HTR-8/SVneo (cell line): ENCODE measurements at regions not wholly inside any gene's neighbourhood (a gene's known extent, or its start where the extent isn't known, plus 50 kb on each side); places are given as distances from the start of the nearest gene placed in this dataset.

Experiments
- DNase-seq: peaks from one replicate; pipeline ENCODE4 v3.0.0; 2011; ENCODE audit warnings: low spot score, mixed read lengths; ENCODE audit not compliant: insufficient read length
- FAIRE-seq: peaks from 2 replicates; lab custom pipeline; 2011; peaks lifted over from hg19 to GRCh38; lab: Jason Lieb, UNC

- no peak for DNase-seq
- no peak for FAIRE-seq
Observed at GRCh38 chr15:97483232-97483631, 477.3 kb upstream of the ARRDC4 start.

- no peak for FAIRE-seq
- DNase-seq: no peak
Observed at GRCh38 chr15:97490429-97490828, 470.1 kb upstream of the ARRDC4 start.

- DNase-seq (no peak), FAIRE-seq (no peak)
Observed at GRCh38 chr15:97501291-97501690, 459.2 kb upstream of the ARRDC4 start.

- no peak for DNase-seq
- FAIRE-seq: no peak
Observed at GRCh38 chr15:97502038-97502437, 458.5 kb upstream of the ARRDC4 start.

GRCh38 chr15:97504031-97504792, 456.3 kb upstream of the ARRDC4 start:
- DNase-seq (peak; percentile 34), FAIRE-seq (no peak)

GRCh38 chr15:97517737-97518136, 442.8 kb upstream of the ARRDC4 start:
- DNase-seq (no peak), FAIRE-seq (no peak)

- FAIRE-seq (no peak), DNase-seq (no peak)
Observed at GRCh38 chr15:97520689-97521088, 439.8 kb upstream of the ARRDC4 start.

GRCh38 chr15:97521381-97522285, 438.9 kb upstream of the ARRDC4 start:
- DNase-seq (no peak), FAIRE-seq (no peak)

- DNase-seq (no peak), FAIRE-seq (no peak)
Observed at GRCh38 chr15:97522347-97522746, 438.2 kb upstream of the ARRDC4 start.

- FAIRE-seq (no peak), DNase-seq (no peak)
Observed at GRCh38 chr15:97525809-97526208, 434.7 kb upstream of the ARRDC4 start.

- FAIRE-seq (no peak), DNase-seq (no peak)
Observed at GRCh38 chr15:97528238-97528637, 432.3 kb upstream of the ARRDC4 start.

GRCh38 chr15:97545799-97546198, 414.7 kb upstream of the ARRDC4 start:
- FAIRE-seq: no peak
- no peak for DNase-seq

- FAIRE-seq (no peak), DNase-seq (no peak)
Observed at GRCh38 chr15:97547381-97547780, 413.1 kb upstream of the ARRDC4 start.

- FAIRE-seq (no peak), DNase-seq (no peak)
Observed at GRCh38 chr15:97561529-97561928, 399.0 kb upstream of the ARRDC4 start.

GRCh38 chr15:97563516-97563915, 397.0 kb upstream of the ARRDC4 start:
- FAIRE-seq: no peak
- DNase-seq: no peak

GRCh38 chr15:97566961-97567360, 393.5 kb upstream of the ARRDC4 start:
- no peak for FAIRE-seq

GRCh38 chr15:97567411-97567810, 393.1 kb upstream of the ARRDC4 start:
- no peak for DNase-seq

More at GRCh38 chr15:97566961-97567360, 393.5 kb upstream of the ARRDC4 start:
- DNase-seq: no peak

GRCh38 chr15:97576929-97577645, 383.4 kb upstream of the ARRDC4 start:
- DNase-seq: no peak
- FAIRE-seq: no peak

More at GRCh38 chr15:97567411-97567810, 393.1 kb upstream of the ARRDC4 start:
- FAIRE-seq: no peak

- FAIRE-seq: no peak
- DNase-seq: no peak
Observed at GRCh38 chr15:97585408-97585807, 375.1 kb upstream of the ARRDC4 start.

GRCh38 chr15:97592778-97593177, 367.7 kb upstream of the ARRDC4 start:
- FAIRE-seq (no peak), DNase-seq (no peak)

- FAIRE-seq (no peak), DNase-seq (no peak)
Observed at GRCh38 chr15:97597801-97598200, 362.7 kb upstream of the ARRDC4 start.
